Upper lobe of right lung (tissue), 1 donor: ENCODE measurements at regions not wholly inside any gene's neighbourhood (a gene's known extent, or its start where the extent isn't known, plus 50 kb on each side); places are given as distances from the start of the nearest gene placed in this dataset.

Experiments used
- ATAC-seq: fragments of 200-7000 bp; cut with Tn5 transposase; one replicate; pipeline ENCODE4 v1.9.1; 2020; ENCODE audit warnings: mild to moderate bottlenecking, moderate library complexity
- DNase-seq: peaks from one replicate; pipeline ENCODE4 v3.0.0-alpha.2; 2020
- H3K27ac ChIP-seq: fragments of 200-600 bp; one replicate; pipeline ENCODE4 v1.8.0; 2022
- H3K27me3 ChIP-seq: fragments of 200-600 bp; one replicate; pipeline ENCODE4 v1.8.0; 2022; ENCODE audit warnings: mild to moderate bottlenecking
- H3K36me3 ChIP-seq: fragments of 200-600 bp; one replicate; pipeline ENCODE4 v1.8.0; 2022
- H3K4me1 ChIP-seq: fragments of 200-600 bp; one replicate; pipeline ENCODE4 v1.8.0; 2022
- H3K4me3 ChIP-seq: fragments of 200-600 bp; one replicate; pipeline ENCODE4 v1.8.0; 2022; ENCODE audit warnings: mild to moderate bottlenecking
- H3K9me3 ChIP-seq: fragments of 200-600 bp; one replicate; pipeline ENCODE4 v1.8.0; 2022
- CTCF ChIP-seq: fragments of 200-600 bp; IDR thresholded peaks from one replicate; pipeline ENCODE4 v1.8.0; 2022; ENCODE audit warnings: antibody characterized with exemption
- intact Hi-C: fragments of 100-400 bp; cut with DNase I; formaldehyde crosslinking; loops from one replicate; pipeline ENCODE4 v1.11.0; 2022
- donor health status: DM: no; HTN: yes; CAD: no; lungs with severe emphysema.

- Histone ChIP-seq H3K4me3 (no peak overlapping the region), H3K36me3 (no peaks in the 10 kb centered on the region), H3K4me1 (no peaks in the 10 kb centered on the region), H3K27me3 (no peaks in the 10 kb centered on the region), H3K27ac (no peak overlapping the region), H3K9me3 (no peaks in the 10 kb centered on the region)
- ATAC-seq, result peak; percentile 63
- no peak for TF ChIP-seq CTCF
- no peak for DNase-seq
- intact Hi-C loops, result no loop called here
These were observed 185.3 kb upstream of the GPR26 start for GRCh38 chr10:123480845-123481244.

GRCh38 chr10:123484722-123485121, 181.4 kb upstream of the GPR26 start:
- intact Hi-C loops, result no loop called here
- DNase-seq, result no peak
- Histone ChIP-seq H3K27ac (no peak overlapping the region), H3K36me3 (no peaks in the 10 kb centered on the region), H3K4me1 (no peaks in the 10 kb centered on the region), H3K27me3 (no peaks in the 10 kb centered on the region), H3K4me3 (no peak overlapping the region), H3K9me3 (no peaks in the 10 kb centered on the region)
- no peak for ATAC-seq
- TF ChIP-seq CTCF, result no peak

DNA sequence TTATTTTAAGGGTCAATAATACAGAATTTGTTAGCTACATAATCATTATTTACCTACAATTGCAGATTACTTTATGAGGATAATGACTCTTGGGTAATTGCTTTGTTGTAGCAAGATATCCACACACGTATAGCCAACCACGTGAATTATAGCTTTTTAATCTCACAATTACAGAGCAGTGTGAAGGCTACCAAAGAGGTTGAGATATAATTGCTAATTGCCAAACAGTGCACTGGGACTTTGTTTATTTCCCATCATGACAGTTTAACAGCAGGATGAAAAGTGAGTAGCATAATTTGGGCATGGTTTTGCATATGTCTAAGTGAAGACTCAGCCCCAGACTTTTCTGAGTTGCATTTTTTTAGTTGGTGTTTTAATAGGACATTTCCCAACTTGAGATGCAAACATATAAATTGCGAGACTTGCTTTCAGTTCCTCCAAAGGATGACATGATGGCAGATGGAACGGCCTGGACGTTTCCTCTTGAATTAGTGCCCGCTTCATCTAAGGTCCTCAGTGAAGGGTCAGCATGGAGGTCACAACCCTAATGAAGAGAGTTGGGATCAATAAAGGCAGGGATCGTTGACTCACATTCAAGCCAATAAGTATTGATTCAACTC, 180.7 kb upstream of the GPR26 start:
- TF ChIP-seq CTCF, result no peak
- H3K4me1 ChIP-seq, result no peaks in the 10 kb centered on the region
- H3K4me3 ChIP-seq, result no peak overlapping the region
- H3K27me3 ChIP-seq, result no peaks in the 10 kb centered on the region
- intact Hi-C loops, result no loop called here
- H3K9me3 ChIP-seq, result no peaks in the 10 kb centered on the region
- H3K36me3 ChIP-seq, result no peaks in the 10 kb centered on the region
- ATAC-seq, result peak; percentile 50
- no peak for DNase-seq
- no peak overlapping the region for H3K27ac ChIP-seq

DNA sequence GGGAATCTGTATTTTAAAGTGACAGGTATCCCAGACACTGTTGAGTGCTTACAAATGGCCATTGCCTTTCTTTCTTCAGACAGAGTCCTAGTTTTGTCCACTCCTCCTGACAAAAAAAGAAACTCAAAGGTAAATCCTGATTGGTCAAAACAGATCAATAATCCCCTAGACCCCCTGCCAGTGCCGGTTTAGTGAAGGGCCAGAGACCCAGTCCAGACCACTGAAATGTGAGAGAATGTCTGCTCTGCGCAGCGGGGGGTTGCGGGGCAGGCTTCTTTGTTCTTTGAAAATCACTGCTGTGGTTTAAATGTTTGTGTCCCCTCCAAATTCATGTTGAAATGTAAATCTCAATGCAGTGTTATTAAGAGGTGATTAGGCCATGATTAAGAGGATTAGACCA, 177.7 kb upstream of the GPR26 start:
- ATAC-seq, result no peak
- Histone ChIP-seq H3K27ac (no peak overlapping the region), H3K9me3 (no peaks in the 10 kb centered on the region), H3K4me3 (no peak overlapping the region), H3K27me3 (peaks cover 5% of the 10 kb centered on the region), H3K4me1 (no peaks in the 10 kb centered on the region), H3K36me3 (no peaks in the 10 kb centered on the region)
- no peak for DNase-seq
- intact Hi-C loops, result no loop called here
- TF ChIP-seq CTCF, result no peak

DNA sequence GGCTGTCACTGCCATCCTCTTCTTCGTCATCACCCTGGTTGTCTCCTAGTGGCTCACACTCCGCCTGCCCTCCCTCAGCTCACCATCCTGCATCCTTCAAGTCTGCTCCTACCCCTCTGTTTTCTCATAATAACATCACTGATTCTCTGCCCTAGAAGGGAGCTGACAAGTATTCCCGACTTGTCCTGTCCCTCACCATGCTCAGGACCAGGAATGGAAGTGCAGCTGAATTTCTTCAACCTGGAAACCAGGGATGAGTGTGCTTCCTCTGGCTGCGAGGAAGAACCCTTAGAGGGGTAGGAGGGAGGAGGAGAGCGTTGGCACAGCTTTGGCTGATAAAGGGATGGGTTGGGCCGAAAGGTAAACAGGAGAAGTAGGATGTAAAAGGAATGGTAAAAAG, 174.8 kb upstream of the GPR26 start:
- Histone ChIP-seq H3K4me3 (no peak overlapping the region), H3K27me3 (peaks cover 5% of the 10 kb centered on the region), H3K9me3 (no peaks in the 10 kb centered on the region), H3K27ac (no peak overlapping the region), H3K36me3 (no peaks in the 10 kb centered on the region), H3K4me1 (no peaks in the 10 kb centered on the region)
- DNase-seq (no peak), ATAC-seq (no peak)
- no peak for TF ChIP-seq CTCF
- intact Hi-C loops, result no loop called here

DNA sequence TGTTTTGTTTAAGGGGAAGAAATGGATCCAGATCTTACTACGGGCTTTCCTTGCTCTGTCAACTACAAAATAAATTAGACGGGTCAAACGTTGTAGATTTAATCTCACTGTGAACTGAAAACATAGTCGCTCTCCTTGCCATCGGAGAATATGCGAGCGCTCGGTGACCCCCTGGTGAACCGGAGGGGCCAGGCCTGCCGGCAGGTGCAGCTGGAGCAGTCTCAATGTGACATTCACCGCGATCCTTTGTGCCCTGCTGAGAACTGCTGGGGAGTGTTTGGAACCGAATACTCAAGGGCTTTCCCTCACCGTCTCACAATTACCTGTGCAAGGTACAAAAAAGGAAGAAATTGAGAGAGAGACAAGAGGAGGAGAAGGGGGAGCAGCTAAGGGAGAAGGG, 174.1 kb upstream of the GPR26 start:
- intact Hi-C loops, result no loop called here
- H3K36me3 ChIP-seq, result no peaks in the 10 kb centered on the region
- H3K4me1 ChIP-seq, result no peaks in the 10 kb centered on the region
- H3K27ac ChIP-seq, result no peak overlapping the region
- no peak for TF ChIP-seq CTCF
- no peak for ATAC-seq
- H3K9me3 ChIP-seq, result no peaks in the 10 kb centered on the region
- DNase-seq, result no peak
- no peak overlapping the region for H3K4me3 ChIP-seq
- H3K27me3 ChIP-seq, result peaks cover 5% of the 10 kb centered on the region
